ENCODE measurements at regions not wholly inside any gene's neighbourhood (a gene's known extent, or its start where the extent isn't known, plus 50 kb on each side); places are given as distances from the start of the nearest gene placed in this dataset.

DNA sequence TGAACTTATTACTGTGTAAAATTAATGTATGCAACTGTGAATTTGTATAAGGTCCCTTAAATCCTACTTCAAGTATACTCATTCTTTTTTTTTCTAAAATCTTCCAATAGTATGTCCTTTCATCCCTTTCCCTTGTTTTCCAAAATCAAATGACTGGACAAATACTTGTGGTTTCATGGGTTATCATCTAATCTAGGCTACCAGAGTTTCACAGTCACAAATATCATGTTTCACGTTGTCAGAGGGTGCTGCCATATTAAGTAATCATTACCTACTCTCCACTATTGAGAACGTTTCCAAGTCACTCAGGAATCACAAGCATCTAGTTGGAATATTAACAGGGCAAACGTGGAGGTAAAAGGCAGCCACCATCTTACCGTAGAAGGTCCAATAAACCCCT, 1235.0 kb upstream of the TENM3 start:
- TF ChIP-seq, protein P1, sequence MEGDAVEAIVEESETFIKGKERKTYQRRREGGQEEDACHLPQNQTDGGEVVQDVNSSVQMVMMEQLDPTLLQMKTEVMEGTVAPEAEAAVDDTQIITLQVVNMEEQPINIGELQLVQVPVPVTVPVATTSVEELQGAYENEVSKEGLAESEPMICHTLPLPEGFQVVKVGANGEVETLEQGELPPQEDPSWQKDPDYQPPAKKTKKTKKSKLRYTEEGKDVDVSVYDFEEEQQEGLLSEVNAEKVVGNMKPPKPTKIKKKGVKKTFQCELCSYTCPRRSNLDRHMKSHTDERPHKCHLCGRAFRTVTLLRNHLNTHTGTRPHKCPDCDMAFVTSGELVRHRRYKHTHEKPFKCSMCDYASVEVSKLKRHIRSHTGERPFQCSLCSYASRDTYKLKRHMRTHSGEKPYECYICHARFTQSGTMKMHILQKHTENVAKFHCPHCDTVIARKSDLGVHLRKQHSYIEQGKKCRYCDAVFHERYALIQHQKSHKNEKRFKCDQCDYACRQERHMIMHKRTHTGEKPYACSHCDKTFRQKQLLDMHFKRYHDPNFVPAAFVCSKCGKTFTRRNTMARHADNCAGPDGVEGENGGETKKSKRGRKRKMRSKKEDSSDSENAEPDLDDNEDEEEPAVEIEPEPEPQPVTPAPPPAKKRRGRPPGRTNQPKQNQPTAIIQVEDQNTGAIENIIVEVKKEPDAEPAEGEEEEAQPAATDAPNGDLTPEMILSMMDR (IDR thresholded peaks at IDR 0.05): no peak
- no peak for TF ChIP-seq POLR2A (IDR thresholded peaks at IDR 0.05)
